ENCODE measurements at regions not wholly inside any gene's neighbourhood (a gene's known extent, or its start where the extent isn't known, plus 50 kb on each side); places are given as distances from the start of the nearest gene placed in this dataset.

- TF ChIP-seq POLR2AphosphoS5 (IDR thresholded peaks at IDR 0.05) (no peak), CTCF (IDR thresholded peaks at IDR 0.05 in 8 of 11, conservative IDR thresholded peaks at IDR 0.05 in 3 of 11) (no peak)
Measured at GRCh38 chr1:55539652-55540512, 324.7 kb upstream of the USP24 start.
